GM12892 (cell line): ENCODE measurements at regions not wholly inside any gene's neighbourhood (a gene's known extent, or its start where the extent isn't known, plus 50 kb on each side); places are given as distances from the start of the nearest gene placed in this dataset.

Experiments
- POLR2A ChIP-seq: IDR thresholded peaks from 2 replicates; pipeline ENCODE4 v1.6.1; 2011; ENCODE audit warnings: low read depth, low read length, control low read depth
- POLR2AphosphoS5 ChIP-seq: IDR thresholded peaks from 2 replicates; pipeline ENCODE4 v1.6.1; 2011; ENCODE audit warnings: low read depth, low read length, control low read depth
- TAF1 ChIP-seq: IDR thresholded peaks from 2 replicates; pipeline ENCODE4 v1.6.1; 2011; ENCODE audit warnings: low read depth, mild to moderate bottlenecking, control low read depth, low read length, borderline replicate concordance

DNA sequence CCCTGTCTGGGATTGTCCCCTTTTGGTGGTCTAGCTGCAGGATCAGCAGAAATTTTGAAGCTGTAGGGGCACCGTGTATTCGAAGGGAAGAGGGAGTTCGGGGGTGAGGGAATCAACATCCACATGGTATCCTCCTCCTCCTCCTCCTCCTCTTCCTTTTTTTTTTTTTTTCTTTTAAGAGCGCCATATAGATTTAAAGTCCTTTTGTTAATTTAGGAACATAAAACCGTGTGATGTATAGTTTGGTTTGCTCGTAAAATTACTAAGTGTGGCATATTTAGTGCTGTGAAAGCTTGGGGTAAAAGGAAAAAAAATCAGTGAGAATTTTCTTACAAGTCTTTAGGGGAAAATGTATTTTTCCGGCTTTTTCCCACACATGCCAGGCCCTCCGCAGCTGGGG is 50.1 kb upstream of the GSE1 start:
- no peak for TF ChIP-seq POLR2A
- no peak for TF ChIP-seq POLR2AphosphoS5
- TF ChIP-seq TAF1: no peak
